HL-60 (cell line): ENCODE measurements at regions not wholly inside any gene's neighbourhood (a gene's known extent, or its start where the extent isn't known, plus 50 kb on each side); places are given as distances from the start of the nearest gene placed in this dataset.

Experiments used
- DNase-seq, 2 experiments: peaks; one replicate each; pipeline ENCODE4 v3.0.0-alpha.2; 2010 to 2020; ENCODE audit warnings: low read depth in 1 of 2, low spot score in 1 of 2
- H3K27ac ChIP-seq: fragments of 250-450 bp; sonication (Bioruptor Pico); replicated peaks from 2 replicates; pipeline ENCODE4 v1.5.1; 2020; ENCODE audit warnings: mild to moderate bottlenecking, moderate library complexity
- H3K27me3 ChIP-seq: fragments of 250-450 bp; sonication (Bioruptor Pico); 2 replicates; pipeline ENCODE4 v1.5.1; 2021; ENCODE audit warnings: mild to moderate bottlenecking, moderate library complexity; ENCODE audit not compliant: insufficient read depth, poor library complexity, severe bottlenecking
- H3K4me3 ChIP-seq: replicated peaks from 2 replicates; pipeline ENCODE4 v1.5.1; 2011; ENCODE audit warnings: mild to moderate bottlenecking, control low read depth, low read length; ENCODE audit not compliant: insufficient read depth
- CTCF ChIP-seq: IDR thresholded peaks from one replicate; pipeline ENCODE4 v1.5.1; 2011; ENCODE audit warnings: low read length, control low read depth, inconsistent platforms; ENCODE audit not compliant: insufficient read depth
- GABPA ChIP-seq: IDR thresholded peaks from 2 replicates; pipeline ENCODE4 v1.6.1; 2012; ENCODE audit warnings: low read depth
- POLR2AphosphoS5 ChIP-seq: IDR thresholded peaks from 2 replicates; pipeline ENCODE4 v1.6.1; 2012; ENCODE audit warnings: low read depth
- REST ChIP-seq: IDR thresholded peaks from 2 replicates; pipeline ENCODE4 v1.6.1; 2012; ENCODE audit warnings: low read depth; ENCODE audit not compliant: insufficient replicate concordance
- SPI1 ChIP-seq: IDR thresholded peaks from 2 replicates; pipeline ENCODE4 v1.6.1; 2012; ENCODE audit warnings: low read depth, mild to moderate bottlenecking, borderline replicate concordance

GRCh38 chr4:98754736-98755135, 96.3 kb upstream of the TSPAN5 start:
- Histone ChIP-seq H3K27ac (no peak overlapping the region), H3K27me3 (no peaks in the 10 kb centered on the region), H3K4me3 (no peak overlapping the region)
- TF ChIP-seq CTCF (no peak), REST (no peak), GABPA (no peak), SPI1 (no peak), POLR2AphosphoS5 (no peak)
- no peak for DNase-seq

GRCh38 chr4:98749206-98749605, 90.8 kb upstream of the TSPAN5 start:
- H3K27ac ChIP-seq, result no peak overlapping the region
- H3K27me3 ChIP-seq, result no peaks in the 10 kb centered on the region
- H3K4me3 ChIP-seq, result no peak overlapping the region
- no peak for TF ChIP-seq REST
- no peak for TF ChIP-seq GABPA
- no peak for TF ChIP-seq CTCF
- TF ChIP-seq SPI1, result no peak
- TF ChIP-seq POLR2AphosphoS5, result no peak
- no peak for DNase-seq

GRCh38 chr4:98748609-98749008, 90.2 kb upstream of the TSPAN5 start:
- Histone ChIP-seq H3K4me3 (no peak overlapping the region), H3K27ac (no peak overlapping the region), H3K27me3 (no peaks in the 10 kb centered on the region)
- no peak for DNase-seq
- no peak for TF ChIP-seq SPI1
- no peak for TF ChIP-seq POLR2AphosphoS5
- TF ChIP-seq REST, result no peak
- TF ChIP-seq CTCF, result no peak
- no peak for TF ChIP-seq GABPA
